Thoracic aorta (tissue), 2 donors: ENCODE measurements at regions not wholly inside any gene's neighbourhood (a gene's known extent, or its start where the extent isn't known, plus 50 kb on each side); places are given as distances from the start of the nearest gene placed in this dataset.

ENCODE experiments used
- ATAC-seq: fragments of 150-250 bp; one replicate; pipeline ENCODE4 v1.8.0; 2017; ENCODE audit warnings: low read depth; ENCODE audit not compliant: insufficient number of reproducible peaks, low FRiP score
- DNase-seq: peaks from one replicate; pipeline ENCODE4 v3.0.0-alpha.2; 2020; ENCODE audit warnings: low spot score
- H3K27ac ChIP-seq, 2 donors: fragments of 200-600 bp; sonication (generic); 1 replicate in 1 of 2; 2 replicates in 1 of 2; pipeline ENCODE4 v1.5.1; 2016; ENCODE audit warnings: mild to moderate bottlenecking in 2 of 2, moderate library complexity in 2 of 2
- H3K27me3 ChIP-seq: fragments of 200-600 bp; sonication (generic); replicated peaks from 2 replicates; pipeline ENCODE4 v1.6.0; 2016; ENCODE audit warnings: mild to moderate bottlenecking; ENCODE audit not compliant: insufficient read depth
- H3K36me3 ChIP-seq: fragments of 200-600 bp; sonication (generic); one replicate; pipeline ENCODE4 v1.5.1; 2016
- H3K4me1 ChIP-seq, 2 donors: fragments of 200-600 bp; sonication (generic); 1 replicate in 1 of 2; 2 replicates in 1 of 2; pipeline versions ENCODE4 v1.5.1 to v1.6.0; 2016; ENCODE audit warnings: low read depth in 2 of 2, mild to moderate bottlenecking in 1 of 2; ENCODE audit not compliant: control insufficient read depth in 1 of 2
- H3K4me3 ChIP-seq: fragments of 200-600 bp; sonication (generic); 2 replicates; pipeline ENCODE4 v1.5.1; 2016; ENCODE audit warnings: mild to moderate bottlenecking
- H3K9me3 ChIP-seq: fragments of 200-600 bp; sonication (generic); 2 replicates; pipeline ENCODE4 v1.5.1; 2016
- CTCF ChIP-seq: fragments of 200-600 bp; sonication (generic); IDR thresholded peaks from one replicate; pipeline ENCODE4 v1.5.1; 2019; ENCODE audit warnings: antibody characterized with exemption

GRCh38 chr15:25624504-25625177 is 185.8 kb upstream of the UBE3A start:
- peaks cover 0 to 13% of the 10 kb centered on the region in 2 donors for H3K4me1 ChIP-seq
- no peak for TF ChIP-seq CTCF
- no peak overlapping the region for H3K4me3 ChIP-seq
- H3K9me3 ChIP-seq: no peaks in the 10 kb centered on the region
- H3K27ac ChIP-seq: no peak overlapping the region
- DNase-seq: no peak
- no peak for ATAC-seq
- no peaks in the 10 kb centered on the region for H3K27me3 ChIP-seq
- no peaks in the 10 kb centered on the region for H3K36me3 ChIP-seq

- no peak for DNase-seq
- Histone ChIP-seq H3K27me3 (no peaks in the 10 kb centered on the region), H3K27ac (no peak overlapping the region), H3K9me3 (no peaks in the 10 kb centered on the region), H3K4me3 (no peak overlapping the region), H3K4me1 (peaks cover 0 to 13% of the 10 kb centered on the region in 2 donors), H3K36me3 (no peaks in the 10 kb centered on the region)
- no peak for ATAC-seq
- TF ChIP-seq CTCF: no peak
Measured at GRCh38 chr15:25623708-25624107, 184.9 kb upstream of the UBE3A start.

- Histone ChIP-seq H3K27ac (no peak overlapping the region), H3K27me3 (no peaks in the 10 kb centered on the region), H3K4me3 (no peak overlapping the region), H3K36me3 (no peaks in the 10 kb centered on the region), H3K9me3 (no peaks in the 10 kb centered on the region), H3K4me1 (peaks cover 0 to 13% of the 10 kb centered on the region in 2 donors)
- no peak for ATAC-seq
- no peak for TF ChIP-seq CTCF
- no peak for DNase-seq
Measured at GRCh38 chr15:25620466-25620865, 181.6 kb upstream of the UBE3A start.

- H3K27me3 ChIP-seq: no peaks in the 10 kb centered on the region
- ATAC-seq (no peak), DNase-seq (no peak)
- no peak overlapping the region for H3K4me3 ChIP-seq
- peaks cover 0 to 11% of the 10 kb centered on the region in 2 donors for H3K4me1 ChIP-seq
- H3K36me3 ChIP-seq: no peaks in the 10 kb centered on the region
- no peak for TF ChIP-seq CTCF
- no peaks in the 10 kb centered on the region for H3K9me3 ChIP-seq
- H3K27ac ChIP-seq: no peak overlapping the region
Measured at GRCh38 chr15:25619761-25620160, 180.9 kb upstream of the UBE3A start.

- no peak for TF ChIP-seq CTCF
- no peak for ATAC-seq
Measured at GRCh38 chr15:25619076-25619475, 180.3 kb upstream of the UBE3A start.

More at GRCh38 chr15:25619076-25619475, 180.3 kb upstream of the UBE3A start:
- Histone ChIP-seq H3K27me3 (no peaks in the 10 kb centered on the region), H3K4me3 (no peak overlapping the region), H3K4me1 (peaks cover 0 to 4% of the 10 kb centered on the region in 2 donors), H3K27ac (no peak overlapping the region), H3K9me3 (no peaks in the 10 kb centered on the region), H3K36me3 (no peaks in the 10 kb centered on the region)
- DNase-seq: no peak
